HG02970 (cell line): ENCODE measurements at regions not wholly inside any gene's neighbourhood (a gene's known extent, or its start where the extent isn't known, plus 50 kb on each side); places are given as distances from the start of the nearest gene placed in this dataset.

Source experiments
- ATAC-seq: cut with Tn5 transposase; IDR thresholded peaks from one replicate; pipeline ENCODE4 v1.9.1; 2021; ENCODE audit warnings: mild to moderate bottlenecking, moderate library complexity, moderate number of reproducible peaks; ENCODE audit not compliant: unreplicated experiment, low FRiP score

GRCh38 chr7:41834805-41835694, 132.2 kb upstream of the INHBA start:
- no peak for ATAC-seq

- no peak for ATAC-seq
These were observed 130.1 kb upstream of the INHBA start for GRCh38 chr7:41832941-41833340.

DNA sequence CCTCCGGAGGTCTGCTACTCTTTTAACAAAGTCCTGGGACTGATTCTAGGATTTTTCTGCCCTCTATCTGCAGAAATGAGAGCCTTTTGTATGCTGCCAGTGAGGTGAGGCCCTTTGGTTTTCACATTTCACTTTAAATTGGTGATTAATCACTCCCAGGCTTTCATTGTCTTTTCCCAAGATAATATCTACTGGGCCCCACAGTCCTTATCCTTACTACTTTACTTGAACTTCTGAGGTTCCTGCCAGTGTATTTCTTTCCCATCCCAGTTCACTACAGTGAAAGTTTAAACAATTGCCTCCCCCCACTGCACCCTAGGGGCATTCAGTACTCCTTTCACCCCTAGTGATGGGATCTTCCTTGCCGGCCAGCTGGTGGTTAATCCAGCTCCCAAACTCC, 127.4 kb upstream of the INHBA start:
- ATAC-seq: no peak

DNA sequence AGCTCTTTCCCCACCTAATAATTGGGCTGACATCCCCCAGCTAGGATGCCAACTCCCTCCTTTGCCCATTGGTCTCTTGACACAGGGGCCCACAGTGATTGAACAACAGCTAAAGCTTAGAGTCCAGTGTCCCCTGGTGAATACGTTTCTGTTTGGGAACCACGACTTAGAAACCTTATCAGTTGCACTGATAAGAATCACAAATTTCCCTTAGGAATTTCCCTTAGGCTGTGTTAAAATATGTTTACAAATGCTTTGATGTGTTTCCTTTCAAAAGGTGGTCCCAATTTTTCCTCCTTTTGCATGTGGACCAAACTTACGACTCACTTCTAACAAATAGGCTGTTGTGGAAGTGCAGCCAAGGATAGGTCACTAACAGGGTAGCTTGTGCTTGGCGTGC, 126.0 kb upstream of the INHBA start:
- no peak for ATAC-seq

DNA sequence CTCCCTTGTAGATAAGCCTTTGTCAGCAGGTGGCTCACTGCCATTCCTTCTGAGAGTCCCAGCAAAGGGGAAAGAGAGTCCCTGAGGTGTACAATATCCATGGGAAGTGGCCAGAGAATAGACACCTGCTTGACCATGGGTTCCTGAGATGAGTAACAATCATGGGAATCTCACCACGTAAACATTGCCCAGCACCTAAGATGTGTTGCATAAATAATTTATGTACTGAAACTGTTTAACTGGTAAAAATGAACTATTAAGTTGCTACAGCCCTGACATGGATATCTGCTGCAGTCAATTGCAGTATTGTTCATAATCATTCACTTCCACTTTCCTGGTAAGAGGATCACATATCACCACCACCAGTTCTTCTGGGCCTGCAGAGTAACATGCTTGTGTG, 123.8 kb upstream of the INHBA start:
- ATAC-seq: no peak

- no peak for ATAC-seq
These were observed 123.1 kb upstream of the INHBA start for GRCh38 chr7:41825927-41826480.

GRCh38 chr7:41824284-41824683, 121.4 kb upstream of the INHBA start:
- ATAC-seq: no peak

DNA sequence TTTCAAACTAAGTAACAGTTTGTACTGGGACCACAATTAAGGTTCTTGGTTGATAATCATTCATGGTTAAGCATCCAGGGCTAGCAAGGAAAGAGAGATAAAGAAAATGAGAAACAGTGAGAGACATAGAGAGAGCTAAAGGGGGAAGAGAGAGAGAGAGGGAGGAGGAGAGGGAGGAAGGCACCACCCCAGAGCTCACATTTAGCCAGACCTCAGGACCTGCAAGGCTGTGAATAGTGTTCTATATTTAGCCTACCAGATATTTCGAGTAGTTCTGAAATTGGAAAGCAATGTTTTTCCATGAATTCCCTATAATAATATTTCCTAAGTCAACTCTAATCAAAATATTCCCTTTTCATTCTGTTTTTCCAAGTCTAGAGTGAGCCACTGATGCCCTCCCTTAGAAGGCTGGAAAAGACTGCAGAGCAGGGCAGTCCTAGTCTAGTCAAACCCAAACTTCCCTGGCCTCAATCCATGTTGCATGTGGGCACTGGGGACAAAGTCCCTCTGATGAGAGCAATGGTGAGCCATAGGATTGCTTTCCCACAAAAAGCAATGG, 119.4 kb upstream of the INHBA start:
- no peak for ATAC-seq

DNA sequence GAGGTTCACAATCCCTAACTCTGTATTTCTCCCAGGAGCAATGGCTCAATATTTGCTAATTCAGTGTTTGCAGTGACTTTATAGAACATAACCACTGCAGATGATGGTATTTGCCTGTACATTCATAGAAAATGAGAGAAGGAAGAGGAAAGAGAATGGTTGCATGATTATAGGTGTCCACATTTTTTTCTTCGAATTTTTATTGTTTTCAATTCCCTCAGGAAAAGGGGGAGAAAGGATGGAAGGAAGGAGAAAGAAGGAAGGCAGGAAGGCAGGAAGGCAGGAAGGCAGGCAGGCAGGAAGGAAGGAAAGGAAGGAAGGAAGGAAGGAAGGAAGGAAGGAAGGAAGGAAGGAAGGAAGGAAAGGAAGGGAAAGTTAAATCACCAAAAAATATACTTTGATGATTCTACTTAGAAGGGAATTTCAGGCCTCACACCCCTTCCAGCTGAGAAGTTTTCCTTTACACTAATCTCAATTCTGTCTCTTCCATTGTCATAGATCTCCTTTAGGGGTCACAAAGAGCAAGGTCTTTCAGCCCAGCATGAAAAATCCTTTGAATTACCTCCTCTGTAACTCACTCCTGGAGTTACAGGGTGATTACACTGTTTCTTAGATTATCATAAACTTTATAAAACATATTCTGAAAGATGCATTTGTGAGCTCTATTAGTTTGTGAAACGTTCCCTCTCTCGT, 118.8 kb upstream of the INHBA start:
- no peak for ATAC-seq

DNA sequence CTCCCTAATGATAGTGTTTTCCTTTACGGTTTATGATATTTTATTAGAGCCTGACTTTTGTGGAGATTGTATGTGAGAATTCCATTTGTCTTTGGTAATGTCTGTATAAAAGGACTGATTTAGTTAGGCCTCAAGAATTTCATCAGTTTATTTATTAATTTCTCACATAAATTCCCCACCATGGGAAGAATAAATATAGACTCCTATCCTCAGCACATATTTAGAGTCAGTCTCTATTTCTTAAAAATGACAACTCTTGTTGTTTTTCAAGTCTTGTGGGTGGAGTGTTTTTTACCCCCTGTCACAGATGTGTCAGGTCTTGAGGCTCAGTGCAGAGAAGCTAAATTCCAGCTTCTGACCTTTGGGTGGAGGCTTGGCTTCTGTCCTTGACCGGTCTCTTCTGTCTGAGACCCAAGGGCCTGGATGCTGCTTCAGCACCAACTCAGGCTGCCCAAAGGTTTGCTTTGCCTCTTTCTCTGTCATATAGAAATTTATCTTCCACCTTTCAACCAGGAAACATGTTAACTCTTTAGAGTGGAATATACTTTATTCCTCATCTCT, 117.3 kb upstream of the INHBA start:
- no peak for ATAC-seq

DNA sequence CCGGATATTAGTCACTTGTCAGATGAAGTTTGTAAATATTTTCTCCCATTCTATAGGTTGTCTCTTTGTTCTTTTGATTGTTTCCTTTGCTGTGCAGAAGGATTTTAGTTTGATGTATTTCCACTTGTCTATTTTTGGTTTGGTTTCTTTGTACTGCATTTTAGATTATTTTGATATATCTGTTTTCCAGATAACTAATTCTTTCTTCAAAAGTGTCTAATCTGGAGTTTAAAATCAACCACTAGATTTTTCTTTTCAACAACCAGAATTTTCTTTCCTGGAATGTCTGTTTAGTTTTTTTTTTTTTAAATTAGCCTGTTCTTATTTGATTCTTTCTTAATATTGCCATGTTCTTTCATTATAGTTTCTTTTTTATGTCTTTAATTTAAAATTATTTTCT, 116.8 kb upstream of the INHBA start:
- no peak for ATAC-seq

DNA sequence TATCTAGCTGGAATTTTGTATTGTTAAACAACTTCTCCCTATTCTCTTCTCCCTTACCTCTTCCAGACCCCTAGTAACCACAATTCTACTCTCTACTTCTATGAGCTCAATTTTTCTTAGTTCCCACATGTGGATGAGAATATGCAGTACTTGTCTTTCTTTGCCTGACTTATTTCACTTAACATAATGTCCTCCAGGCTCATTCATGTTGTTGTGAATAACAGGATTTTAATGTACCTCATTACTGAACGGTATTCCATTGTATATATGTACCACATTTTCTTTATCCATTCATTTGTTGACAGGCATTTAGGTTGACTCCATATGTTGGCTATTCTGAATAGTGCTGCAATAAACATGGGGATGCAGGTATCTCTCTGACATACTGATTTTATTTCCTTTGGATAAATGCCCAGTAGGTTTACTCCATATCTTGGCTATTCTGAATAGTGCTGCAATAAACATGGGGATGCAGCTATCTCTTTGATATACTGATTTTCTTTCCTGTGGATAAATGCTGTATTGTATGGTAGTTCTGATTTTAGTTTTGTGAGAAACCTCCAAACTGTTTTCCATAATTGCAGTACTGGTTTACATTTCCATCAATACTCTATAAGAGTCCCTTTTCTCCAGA, 116.0 kb upstream of the INHBA start:
- no peak for ATAC-seq

GRCh38 chr7:41817386-41817785, 114.5 kb upstream of the INHBA start:
- ATAC-seq: no peak

- no peak for ATAC-seq
These were observed 113.2 kb upstream of the INHBA start for GRCh38 chr7:41816111-41816510.

- ATAC-seq: no peak
These were observed 112.0 kb upstream of the INHBA start for GRCh38 chr7:41814888-41815287.

GRCh38 chr7:41813286-41813685, 110.4 kb upstream of the INHBA start:
- no peak for ATAC-seq

GRCh38 chr7:41811941-41812340, 109.1 kb upstream of the INHBA start:
- ATAC-seq: no peak

- ATAC-seq: no peak
These were observed 107.2 kb upstream of the INHBA start for GRCh38 chr7:41809940-41810576.

DNA sequence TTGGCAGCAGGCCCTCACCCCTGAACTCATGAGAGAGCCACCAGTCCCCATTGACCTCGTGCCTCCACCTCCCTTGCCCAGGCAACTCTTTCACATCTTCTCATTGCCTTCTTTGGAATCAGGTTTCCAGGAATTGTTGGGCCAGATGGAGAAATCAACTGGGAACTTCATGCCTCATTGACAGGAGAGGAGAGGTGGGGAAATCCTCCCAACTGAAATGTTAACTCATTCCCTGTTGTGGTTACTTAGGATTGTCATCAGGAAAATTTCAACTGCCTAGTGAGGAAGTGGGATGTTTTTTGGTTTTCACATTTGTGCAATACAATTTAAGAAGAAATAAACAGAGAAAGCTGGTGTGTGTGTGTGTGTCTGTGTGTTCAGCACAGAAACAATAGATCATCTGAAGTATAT, 106.6 kb upstream of the INHBA start:
- ATAC-seq: no peak

GRCh38 chr7:41809116-41809515, 106.2 kb upstream of the INHBA start:
- no peak for ATAC-seq
